ENCODE measurements at regions not wholly inside any gene's neighbourhood (a gene's known extent, or its start where the extent isn't known, plus 50 kb on each side); places are given as distances from the start of the nearest gene placed in this dataset.

DNA sequence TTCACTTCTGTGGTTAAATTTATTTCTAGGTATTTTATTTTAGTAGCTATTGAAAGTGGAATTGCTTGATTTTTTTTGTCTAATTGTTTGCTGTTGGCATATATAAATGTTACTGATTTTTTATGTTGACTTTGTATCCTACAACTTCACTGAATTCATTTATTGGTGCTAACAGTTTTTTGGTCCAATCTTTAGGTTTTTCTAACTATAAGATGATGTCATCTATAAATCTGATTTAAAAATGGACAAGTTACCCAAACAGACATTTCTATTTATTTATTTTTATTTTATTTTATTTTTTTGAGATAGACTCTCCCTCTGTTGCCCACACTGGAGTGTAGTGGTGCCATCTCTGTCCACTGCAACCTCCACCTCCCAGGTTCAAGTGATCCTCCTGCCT is 162.3 kb downstream of the COX7C start:
- no peak for DNase-seq (ENCODE audit: low read depth in 2 of 2)

DNA sequence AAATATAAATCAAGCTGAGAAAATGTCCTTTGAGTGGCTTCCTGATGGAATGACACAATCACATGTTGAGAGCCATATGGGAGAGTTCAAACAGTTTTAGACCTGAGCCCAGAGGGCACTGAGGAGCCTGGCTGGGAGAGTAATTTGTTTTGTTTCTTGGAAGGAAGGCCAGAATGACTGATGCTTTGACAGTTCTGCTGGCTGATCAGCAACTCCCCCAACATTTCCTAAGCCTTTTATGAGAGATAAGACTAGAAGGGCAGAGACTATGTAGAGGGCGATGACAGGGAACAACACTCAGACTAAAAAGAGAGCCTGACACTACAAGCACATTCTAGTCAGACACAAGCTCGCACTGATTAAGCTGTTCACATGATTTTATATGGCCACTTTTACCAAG is 169.2 kb downstream of the COX7C start:
- no peak for DNase-seq (ENCODE audit: low read depth in 2 of 2)

- DNase-seq (ENCODE audit: low read depth in 2 of 2) = no peak
These were observed 177.9 kb downstream of the COX7C start for GRCh38 chr5:86795659-86796058.

DNA sequence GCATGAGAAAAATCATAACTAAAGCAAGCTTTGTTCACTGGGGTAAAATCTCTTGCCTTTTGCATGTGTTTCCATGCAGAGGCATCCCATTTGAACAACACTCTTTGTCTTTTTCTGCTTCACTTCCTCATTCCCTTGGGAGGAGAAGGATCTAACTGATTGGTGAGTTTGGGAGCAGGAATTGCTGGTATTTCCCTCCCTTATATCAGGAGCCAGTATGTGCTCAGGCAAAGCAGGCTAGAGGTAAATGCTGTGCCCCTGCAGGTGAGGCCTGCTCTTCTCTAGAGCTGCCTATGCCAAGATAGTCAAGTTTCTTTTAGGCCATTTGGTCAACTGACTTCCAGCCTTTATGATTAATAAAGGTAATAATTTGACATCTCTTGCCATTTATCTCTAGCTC is 179.9 kb downstream of the COX7C start:
- DNase-seq (ENCODE audit: low read depth in 2 of 2) = no peak

DNA sequence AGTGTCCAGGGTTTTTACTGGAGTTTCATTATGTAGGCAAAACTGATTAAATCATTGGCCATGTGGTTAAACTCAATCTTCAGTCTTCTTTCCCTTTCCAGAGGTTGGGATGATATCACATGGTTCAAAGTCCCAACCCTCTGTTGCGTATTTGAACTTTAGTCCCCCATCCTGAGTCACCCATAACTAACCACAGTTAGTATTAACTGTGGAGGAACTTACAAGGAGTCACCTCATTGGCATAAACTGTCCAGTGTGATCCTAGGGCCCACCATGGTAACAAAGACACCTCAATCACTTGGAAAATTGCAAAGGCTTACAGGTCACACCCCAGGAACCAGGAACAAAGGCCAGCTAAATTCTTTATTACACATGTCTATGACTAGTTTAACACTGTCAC is 188.5 kb downstream of the COX7C start:
- no peak for DNase-seq (ENCODE audit: low read depth in 2 of 2)

DNA sequence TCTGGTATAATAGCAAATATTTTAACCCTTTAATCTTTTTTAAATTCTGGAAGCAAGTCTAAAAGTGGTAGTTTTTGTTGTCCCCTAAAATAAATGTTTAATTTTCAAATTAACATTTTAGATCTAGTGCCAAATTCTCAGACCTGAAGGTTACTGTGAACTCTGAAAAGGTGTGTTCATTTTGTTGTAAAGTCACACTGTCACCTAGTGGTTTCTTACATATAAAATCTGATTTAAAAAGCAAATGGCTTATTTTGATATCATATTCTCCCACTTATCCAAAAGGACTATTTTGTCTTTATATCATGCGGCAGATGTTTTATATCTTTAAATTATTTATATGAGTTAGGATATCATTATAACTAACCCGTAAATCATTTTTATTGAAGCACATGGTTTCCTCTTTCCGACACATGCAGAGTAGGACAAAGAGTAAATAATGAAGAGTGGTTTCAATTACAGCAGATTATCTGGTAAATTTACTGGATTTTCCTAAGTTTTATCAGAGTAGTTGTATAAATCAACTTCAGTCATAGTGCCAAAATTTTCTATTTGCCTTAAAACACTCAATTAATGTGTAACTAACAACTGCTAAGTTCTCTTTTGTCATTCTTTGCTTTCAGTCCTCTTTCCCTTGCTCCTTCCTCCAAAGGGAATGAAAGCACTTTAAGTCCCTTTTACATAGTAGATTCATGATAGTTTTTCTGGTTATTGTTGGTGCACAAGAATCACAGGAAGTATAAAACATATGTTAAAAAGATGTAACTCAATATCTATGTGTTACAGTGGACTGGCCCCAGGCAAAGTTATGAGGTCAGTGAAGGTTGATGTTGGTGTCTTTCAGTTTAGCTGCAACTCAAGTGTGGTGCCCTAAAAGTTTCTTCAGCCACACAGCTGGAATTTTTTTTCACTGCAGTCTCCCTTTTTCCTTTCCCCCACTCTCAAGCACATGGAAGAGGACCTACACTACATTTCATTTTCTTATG is 189.6 kb downstream of the COX7C start:
- DNase-seq (ENCODE audit: low read depth in 2 of 2) = no peak

DNA sequence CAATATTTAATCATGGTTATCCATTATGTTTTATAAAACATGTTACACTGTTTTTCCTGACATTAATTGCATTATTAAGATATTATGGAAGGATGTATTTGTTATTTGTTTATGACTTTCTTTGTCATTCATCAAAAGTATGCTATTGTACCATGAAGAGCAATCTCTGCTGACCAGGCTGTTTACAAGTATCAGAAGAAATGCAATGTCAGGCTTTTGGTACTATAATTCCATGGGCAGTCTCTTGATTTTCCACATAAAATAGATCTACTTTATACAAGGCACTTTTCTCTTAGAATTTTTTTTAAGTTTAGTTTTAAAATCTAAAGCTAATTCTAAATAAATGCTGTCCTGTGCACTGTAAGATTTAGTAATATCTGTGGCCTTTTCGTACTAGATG is 196.6 kb downstream of the COX7C start:
- no peak for DNase-seq (ENCODE audit: low read depth in 2 of 2)

GRCh38 chr5:86814907-86815306 is 197.2 kb downstream of the COX7C start:
- no peak for DNase-seq (ENCODE audit: low read depth in 2 of 2)

DNA sequence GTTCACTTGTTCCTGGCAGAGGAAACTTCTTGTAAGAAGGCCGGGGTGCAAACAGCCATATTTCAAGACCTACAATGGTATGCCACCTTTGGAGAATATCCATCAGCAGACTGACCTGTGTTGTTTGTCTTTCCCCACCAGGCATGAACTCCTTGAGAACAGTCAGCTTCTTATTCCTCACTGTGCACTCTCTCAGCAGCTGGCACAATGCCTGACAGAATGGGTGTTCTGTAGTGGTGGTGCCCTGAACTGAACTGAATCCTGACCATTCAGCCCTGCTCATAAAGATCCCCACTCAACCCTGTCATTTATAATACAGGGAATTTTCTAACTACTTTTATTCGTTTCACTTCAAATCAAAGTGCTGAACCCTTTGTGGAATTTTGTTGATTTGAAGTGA is 206.9 kb downstream of the COX7C start:
- no peak for DNase-seq (ENCODE audit: low read depth in 2 of 2)

GRCh38 chr5:86831128-86831527 is 213.4 kb downstream of the COX7C start:
- no peak for DNase-seq (ENCODE audit: low read depth in 2 of 2)

DNA sequence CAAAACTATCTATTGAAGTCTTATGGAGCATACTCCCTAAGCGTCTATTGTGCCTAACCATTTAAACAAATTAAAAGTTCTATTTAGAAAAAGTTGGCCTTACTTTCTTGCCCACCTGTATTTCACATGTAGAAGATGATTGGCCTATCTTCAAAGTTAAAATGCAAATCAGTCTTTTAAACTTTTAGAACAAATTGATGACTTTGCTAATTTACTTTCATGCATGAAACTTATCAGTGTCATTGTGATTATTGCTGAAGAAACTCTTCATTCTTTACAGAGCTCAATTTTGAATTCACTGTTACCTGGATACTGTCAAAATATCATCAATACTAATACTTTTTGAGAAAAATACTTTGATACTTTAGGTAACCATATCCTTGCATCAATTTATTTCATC is 216.1 kb downstream of the COX7C start:
- no peak for DNase-seq (ENCODE audit: low read depth in 2 of 2)

DNA sequence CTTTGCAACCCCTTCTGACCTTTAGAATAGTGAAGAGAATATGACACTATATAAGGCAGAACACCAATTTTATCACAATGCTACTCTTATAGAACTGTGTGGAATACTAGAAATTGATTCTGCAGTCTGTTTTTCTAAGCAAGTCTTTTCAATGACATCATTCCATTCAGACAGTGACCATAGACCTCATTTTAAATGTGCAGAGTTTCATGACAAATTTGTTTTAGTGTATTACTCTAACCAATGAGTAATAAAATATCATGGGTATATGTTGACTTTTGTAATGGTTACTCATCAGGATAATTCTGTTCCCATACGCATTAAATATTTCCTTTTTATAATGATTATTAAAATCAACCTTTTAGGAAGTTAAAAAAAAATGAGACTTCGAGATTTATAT is 219.9 kb downstream of the COX7C start:
- DNase-seq (ENCODE audit: low read depth in 2 of 2) = no peak

DNA sequence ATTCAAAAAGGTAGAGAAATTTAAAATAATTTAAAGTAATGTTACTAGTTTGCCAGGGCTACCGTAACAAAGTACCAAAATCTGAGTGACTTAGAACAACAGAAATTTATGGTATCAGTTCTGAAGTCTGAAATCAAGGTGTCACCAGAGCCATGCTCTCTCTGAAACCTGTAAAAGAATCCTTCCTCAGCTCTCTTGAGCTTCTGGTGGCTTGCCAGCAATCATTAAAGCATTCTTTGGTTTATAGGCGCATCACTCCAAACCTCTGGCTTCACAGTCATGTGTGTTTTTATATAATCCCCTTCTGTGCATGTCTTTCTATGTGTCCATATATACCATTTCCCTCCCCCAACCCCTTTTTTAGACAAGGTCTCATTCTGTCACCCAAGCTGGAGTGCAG is 220.3 kb downstream of the COX7C start:
- DNase-seq (ENCODE audit: low read depth in 2 of 2) = no peak

- DNase-seq (ENCODE audit: low read depth in 2 of 2) = no peak
These were observed 223.4 kb downstream of the COX7C start for GRCh38 chr5:86841000-86841644.

DNA sequence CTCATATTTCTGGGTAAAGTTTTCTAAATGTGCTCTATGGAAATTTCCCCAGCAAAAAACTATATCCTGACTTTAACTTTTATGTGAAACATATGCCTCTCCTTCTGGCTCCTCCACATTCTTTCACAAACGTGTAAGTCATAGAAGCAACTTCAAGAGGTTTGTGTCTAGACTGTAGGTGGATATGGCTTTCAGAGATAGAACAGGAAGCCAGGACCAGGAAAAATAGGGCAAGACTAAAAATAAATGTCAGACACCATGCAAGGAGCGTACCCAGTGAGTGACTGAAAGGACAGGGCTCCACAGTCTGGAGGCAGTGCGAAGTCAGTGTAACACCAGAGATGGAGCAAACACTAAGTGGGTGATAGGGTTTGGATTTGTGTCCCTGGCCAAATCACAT is 240.7 kb downstream of the COX7C start:
- DNase-seq (ENCODE audit: low read depth in 2 of 2) = no peak

DNA sequence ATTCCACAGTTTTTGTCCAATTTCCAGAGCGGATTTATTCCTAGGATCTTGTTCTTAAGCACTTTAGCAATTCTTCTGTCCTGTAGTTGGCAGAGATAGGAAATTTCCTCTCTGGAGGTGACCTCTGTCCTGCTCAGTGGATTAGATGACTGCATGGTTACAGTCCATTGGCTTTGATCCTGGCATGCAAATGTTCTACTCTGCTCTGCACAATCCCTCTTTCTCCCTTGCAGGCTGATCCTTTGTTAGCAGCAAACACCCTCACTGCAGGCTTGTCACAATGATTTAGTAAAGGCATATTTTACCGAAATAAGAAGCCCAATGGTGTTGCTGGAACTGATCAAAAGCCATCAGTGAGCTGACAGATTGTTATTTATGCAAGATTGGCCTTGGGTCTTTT is 243.8 kb downstream of the COX7C start:
- DNase-seq (ENCODE audit: low read depth in 2 of 2) = no peak

DNA sequence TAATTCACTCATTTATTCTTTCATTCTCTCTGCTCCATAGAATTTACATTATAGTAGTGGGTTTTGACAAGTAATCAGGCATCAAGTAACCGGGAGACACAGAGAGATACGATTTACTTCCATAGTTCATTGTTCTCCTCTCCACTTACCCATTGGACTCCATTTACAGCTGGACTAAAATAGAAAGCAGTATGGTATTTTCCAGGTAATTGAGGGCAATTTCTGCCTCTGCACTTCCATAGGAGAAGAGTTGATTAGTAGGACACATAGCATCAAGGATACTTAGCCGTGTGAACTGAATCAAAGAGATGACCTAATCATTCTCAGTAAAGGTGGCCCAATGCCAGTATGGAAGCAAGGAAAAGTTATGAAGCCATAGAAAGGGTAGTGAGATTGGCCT is 244.4 kb downstream of the COX7C start:
- DNase-seq (ENCODE audit: low read depth in 2 of 2) = no peak

DNA sequence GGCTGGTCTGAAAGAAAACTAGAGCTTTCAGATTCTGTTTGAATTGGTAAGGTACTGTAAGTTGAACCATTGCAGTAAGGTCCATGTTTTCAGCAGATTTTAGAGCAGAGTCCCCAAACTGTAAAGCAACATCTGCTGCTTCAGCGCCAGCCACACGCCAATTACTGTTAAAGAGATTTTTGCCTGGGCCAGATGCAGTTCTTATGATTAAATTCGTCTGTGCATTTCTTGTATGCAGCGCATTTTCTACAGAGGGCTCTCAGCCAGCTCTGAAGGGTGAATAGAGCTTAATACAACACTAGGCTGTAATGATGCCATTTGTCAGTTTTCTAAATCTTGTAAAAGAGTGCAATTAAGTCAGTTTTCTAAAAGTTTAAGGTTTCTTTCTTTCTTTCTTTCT is 246.3 kb downstream of the COX7C start:
- no peak for DNase-seq (ENCODE audit: low read depth in 2 of 2)

DNA sequence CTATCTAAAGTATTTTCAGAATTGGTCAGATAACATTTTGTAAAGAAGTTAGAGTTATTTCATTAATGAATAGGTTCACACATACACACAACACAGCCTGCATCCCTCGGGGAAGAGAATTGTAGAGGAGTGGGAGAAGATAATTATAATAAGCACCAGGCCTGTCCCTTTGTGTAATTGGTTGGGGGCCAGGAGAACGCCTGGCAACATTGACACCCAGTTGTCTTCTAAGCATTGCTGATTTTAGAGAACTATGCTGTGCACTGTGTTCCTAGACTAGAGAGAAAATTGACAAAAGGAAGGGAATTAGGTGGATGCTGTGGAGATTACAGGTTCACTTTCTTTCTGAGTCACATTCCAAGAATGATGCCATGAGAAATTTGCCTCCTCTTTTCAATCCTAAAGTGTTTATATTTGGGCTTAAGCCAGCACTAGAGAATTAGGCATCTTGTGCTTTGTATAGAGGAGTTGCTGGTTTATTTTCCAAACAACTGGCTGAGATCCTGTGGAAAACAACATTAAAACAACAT is 247.6 kb downstream of the COX7C start:
- no peak for DNase-seq (ENCODE audit: low read depth in 2 of 2)

GRCh38 chr5:86866036-86866435 is 248.3 kb downstream of the COX7C start:
- no peak for DNase-seq (ENCODE audit: low read depth in 2 of 2)

GRCh38 chr5:86869268-86869667 is 251.5 kb downstream of the COX7C start:
- no peak for DNase-seq (ENCODE audit: low read depth in 2 of 2)

DNA sequence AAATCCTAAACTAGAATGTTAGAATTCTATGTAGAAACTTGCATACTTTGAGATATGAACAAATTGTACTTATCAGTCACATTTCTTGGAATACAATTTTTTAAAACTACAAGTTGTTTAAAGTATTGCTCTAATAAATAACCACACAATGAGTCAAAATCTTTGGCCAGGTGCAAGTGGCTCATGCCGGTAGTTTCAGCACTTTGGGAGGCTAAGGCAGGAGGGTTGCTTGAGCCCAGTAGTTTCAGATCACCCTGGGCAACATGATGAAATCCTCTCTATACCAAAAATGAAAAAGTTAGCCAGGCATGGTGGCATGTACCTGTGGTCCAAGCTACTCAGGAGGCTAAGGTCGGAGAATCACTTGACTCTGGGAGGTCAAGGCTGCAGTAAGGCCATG is 257.8 kb downstream of the COX7C start:
- DNase-seq (ENCODE audit: low read depth in 2 of 2) = no peak

- DNase-seq (ENCODE audit: low read depth in 2 of 2) = no peak
These were observed 260.5 kb downstream of the COX7C start for GRCh38 chr5:86878250-86878649.
